Endothelial cell of umbilical vein (primary cell): ENCODE measurements at regions not wholly inside any gene's neighbourhood (a gene's known extent, or its start where the extent isn't known, plus 50 kb on each side); places are given as distances from the start of the nearest gene placed in this dataset.

ENCODE experiments used
- BruUV-seq: library from RNA; stranded (reverse); fragments of 400-500 nt; replicated peaks from 2 replicates; lab custom pipeline; 2021; lab: Mats Ljungman, UMichigan
- CTCF ChIA-PET: fragments of 300-600, 350-600 bp; sonication (Branson Sonifier 250); formaldehyde crosslinking; loops from one replicate; lab custom pipeline; 2021; ENCODE audit warnings: antibody characterized with exemption, inconsistent platforms; lab: Charles Lee
- POLR2A ChIA-PET: fragments of 300-600, 350-600 bp; sonication (Branson Sonifier 250); formaldehyde crosslinking; loops from one replicate; lab custom pipeline; 2021; ENCODE audit warnings: antibody characterized with exemption, inconsistent platforms; lab: Charles Lee
- DNase-seq: peaks from one replicate; pipeline ENCODE4 v3.0.0-alpha.2; 2011; ENCODE audit warnings: low read depth, low spot score
- FAIRE-seq: peaks from 2 replicates; lab custom pipeline; 2011; peaks lifted over from hg19 to GRCh38; lab: Jason Lieb, UNC
- H2AFZ ChIP-seq: 2 replicates; pipeline ENCODE4 v1.6.0; 2012; ENCODE audit warnings: low read depth, low read length, control low read depth, inconsistent platforms
- H3K27ac ChIP-seq: 2 replicates; pipeline ENCODE4 v1.5.1; 2011; ENCODE audit warnings: low read depth, mild to moderate bottlenecking, control low read depth, low read length, moderate library complexity; ENCODE audit not compliant: insufficient read depth
- H3K27me3 ChIP-seq, 2 experiments: 2 replicates each; pipeline versions ENCODE4 v1.6.0 to v1.6.1; 2011; ENCODE audit warnings: low read length in 2 of 2, mixed read lengths in 1 of 2; ENCODE audit not compliant: control insufficient read depth in 2 of 2, insufficient read depth in 2 of 2
- H3K36me3 ChIP-seq, 2 experiments: 2 replicates in 1 of 2; 3 replicates in 1 of 2; pipeline ENCODE4 v1.5.1; 2011; ENCODE audit warnings: low read length in 2 of 2, mild to moderate bottlenecking in 1 of 2, moderate library complexity in 1 of 2; ENCODE audit not compliant: control insufficient read depth in 2 of 2, insufficient read depth in 2 of 2; ENCODE audit errors: extremely low read depth in 1 of 2
- H3K4me1 ChIP-seq: 3 replicates; pipeline ENCODE4 v1.5.1; 2011; ENCODE audit warnings: mild to moderate bottlenecking, low read length; ENCODE audit not compliant: control insufficient read depth, insufficient read depth; ENCODE audit errors: extremely low read depth
- H3K4me2 ChIP-seq: 2 replicates; pipeline ENCODE4 v1.6.1; 2011; ENCODE audit warnings: low read length, control low read depth, mixed read lengths; ENCODE audit not compliant: insufficient read depth
- H3K4me3 ChIP-seq, 3 experiments: fragments of 200-600 bp in 1 of 3; sonication (generic), shearing (Covaris generic) in 1 of 3; replicated peaks in 1 of 3; 2 replicates each; pipeline ENCODE4 v1.5.1; 2011 to 2016; ENCODE audit warnings: control low read depth in 3 of 3, low read length in 3 of 3, mild to moderate bottlenecking in 2 of 3, inconsistent platforms in 1 of 3, low read depth in 1 of 3, moderate library complexity in 1 of 3; ENCODE audit not compliant: insufficient read depth in 1 of 3
- H3K79me2 ChIP-seq: 2 replicates; pipeline ENCODE4 v1.6.0; 2012; ENCODE audit warnings: low read length, inconsistent platforms; ENCODE audit not compliant: control insufficient read depth, insufficient read depth
- H3K9ac ChIP-seq: replicated peaks from 2 replicates; pipeline ENCODE3; 2011; ENCODE audit warnings: low read length, control low read depth; ENCODE audit not compliant: insufficient read depth; ENCODE audit errors: extremely low read depth
- H3K9me1 ChIP-seq: replicated peaks from 3 replicates; pipeline ENCODE4 v1.6.0; 2011; ENCODE audit warnings: mild to moderate bottlenecking, low read length; ENCODE audit not compliant: control insufficient read depth, insufficient read depth; ENCODE audit errors: extremely low read depth
- H3K9me3 ChIP-seq: replicated peaks from 2 replicates; pipeline ENCODE4 v1.5.1; 2012; ENCODE audit warnings: low read length, inconsistent platforms; ENCODE audit not compliant: control insufficient read depth, insufficient read depth
- H4K20me1 ChIP-seq: replicated peaks from 2 replicates; pipeline ENCODE3; 2011; ENCODE audit warnings: mild to moderate bottlenecking, low read length; ENCODE audit not compliant: control insufficient read depth, insufficient read depth; ENCODE audit errors: extremely low read depth
- FOS ChIP-seq: IDR thresholded peaks from 2 replicates; pipeline ENCODE4 v1.6.1; 2011; ENCODE audit warnings: mild to moderate bottlenecking, low read length, moderate library complexity, borderline replicate concordance; ENCODE audit not compliant: insufficient read depth
- GATA2 ChIP-seq: IDR thresholded peaks from 2 replicates; pipeline ENCODE4 v1.7.0; 2011; ENCODE audit warnings: low read depth, mild to moderate bottlenecking, moderate library complexity, mixed read lengths, low read length; ENCODE audit not compliant: insufficient read length, insufficient read depth
- JUN ChIP-seq: IDR thresholded peaks from 2 replicates; pipeline ENCODE4 v1.6.1; 2011; ENCODE audit warnings: borderline replicate concordance, low read depth; ENCODE audit not compliant: insufficient read length, insufficient read depth
- MYC ChIP-seq: IDR thresholded peaks from one replicate; pipeline ENCODE4 v1.6.1; 2011; ENCODE audit warnings: mild to moderate bottlenecking, low read depth, low read length
- POLR2A ChIP-seq: IDR thresholded peaks from 2 replicates; pipeline ENCODE4 v1.6.1; 2012; ENCODE audit warnings: low read depth, mild to moderate bottlenecking, control low read depth, low read length
- POLR2AphosphoS5 ChIP-seq: IDR thresholded peaks from 2 replicates; pipeline ENCODE4 v1.6.1; 2012; ENCODE audit warnings: low read depth, mild to moderate bottlenecking, control low read depth, low read length, moderate library complexity; ENCODE audit not compliant: insufficient read depth
- dilution Hi-C: fragments of 300-500 bp; cut with MboI; formaldehyde crosslinking; loops from one replicate; pipeline ENCODE4 v1.15.0; 2019; ENCODE audit warnings: low sequenced_read_pairs; ENCODE audit not compliant: extremely low pct_ligation_motif_present
- intact Hi-C: fragments of 100-400 bp; cut with micrococcal nuclease; formaldehyde crosslinking; loops from one replicate; pipeline ENCODE4 v1.10.0; 2022
- TF ChIP-seq, protein P1 (sequence below), 2 donors: IDR thresholded peaks; 1 replicate in 1 of 2; 2 replicates in 1 of 2; pipeline ENCODE4 v1.5.1; 2011; ENCODE audit warnings: low read length in 2 of 2, mild to moderate bottlenecking in 2 of 2, moderate library complexity in 2 of 2, control low read depth in 1 of 2, inconsistent platforms in 1 of 2, low read depth in 1 of 2; ENCODE audit not compliant: insufficient read depth in 1 of 2; ENCODE audit errors: extremely low read depth in 1 of 2

DNA sequence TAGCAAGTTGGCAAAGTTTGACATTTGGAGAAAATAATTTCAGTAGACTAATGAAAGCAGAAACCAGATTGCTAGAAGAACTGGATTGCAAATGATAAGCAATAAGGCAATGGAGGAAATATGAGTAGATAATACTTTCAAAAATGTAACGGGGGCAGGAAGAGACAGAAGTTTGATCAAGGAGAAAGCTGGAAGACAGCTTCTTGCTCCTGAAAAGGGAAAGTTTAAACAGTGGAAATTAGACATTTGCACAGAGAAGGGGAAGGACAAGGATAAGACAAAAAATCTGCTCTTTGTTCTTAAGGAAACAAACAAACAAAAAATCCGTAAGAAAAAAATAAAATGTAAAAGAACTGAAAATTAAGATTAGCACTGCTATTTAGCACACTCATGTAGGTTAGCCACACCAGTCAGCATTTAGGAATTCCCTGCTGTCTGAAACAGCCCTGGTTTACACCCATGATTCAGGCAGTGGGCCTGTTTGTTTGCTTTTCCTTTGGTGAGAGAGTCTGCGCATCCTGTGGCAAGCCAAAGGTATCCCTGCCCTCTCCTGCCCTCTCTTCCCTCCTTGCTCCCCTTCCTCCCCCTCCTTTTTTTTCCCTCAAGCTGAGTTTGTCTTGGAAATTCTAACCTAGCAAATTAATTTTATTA lies 104.3 kb upstream of the CAV2 start:
- Histone ChIP-seq H3K27ac (peak overlapping the region; percentile 85), H3K4me1 (peaks cover 38% of the 10 kb centered on the region), H3K9me1 (no peaks in the 10 kb centered on the region), H2AFZ (peak overlapping the region; percentile 48), H3K9me3 (no peaks in the 10 kb centered on the region), H3K27me3 (no peaks in the 10 kb centered on the region), H3K36me3 (no peaks in the 10 kb centered on the region), H3K79me2 (no peaks in the 10 kb centered on the region), H3K9ac (peak overlapping the region; percentile 71), H3K4me2 (peak overlapping the region; percentile 65), H4K20me1 (no peaks in the 10 kb centered on the region), H3K4me3 (no peak overlapping the region)
- CTCF ChIA-PET: interaction anchor here (0.6 to 1.8 kb wide), 7 partner anchors 13 to 474 kb away, joined by 3 to 8 read pairs (median 5); no protein-coding TSS in a partner anchor
- BruUV-seq: TSS peak; percentile 15
- dilution Hi-C loops: no loop called here
- FAIRE-seq (peak; percentile 86), DNase-seq (peak; percentile 88)
- intact Hi-C loops: loop anchor here (1.0 kb wide), 3 partner anchors 31 to 48 kb away; no protein-coding TSS in a partner anchor
- POLR2A ChIA-PET: interaction anchor here (1.0 kb wide), 1 partner anchor 41 kb away, joined by 6 read pairs; no protein-coding TSS in a partner anchor
- TF ChIP-seq MYC: no peak
- TF ChIP-seq POLR2AphosphoS5: peak; percentile 78
- TF ChIP-seq FOS: peak; percentile 89
- TF ChIP-seq JUN: peak; percentile 50
- peak; percentile 58 for TF ChIP-seq GATA2
- TF ChIP-seq POLR2A: no peak
- TF ChIP-seq, protein P1, sequence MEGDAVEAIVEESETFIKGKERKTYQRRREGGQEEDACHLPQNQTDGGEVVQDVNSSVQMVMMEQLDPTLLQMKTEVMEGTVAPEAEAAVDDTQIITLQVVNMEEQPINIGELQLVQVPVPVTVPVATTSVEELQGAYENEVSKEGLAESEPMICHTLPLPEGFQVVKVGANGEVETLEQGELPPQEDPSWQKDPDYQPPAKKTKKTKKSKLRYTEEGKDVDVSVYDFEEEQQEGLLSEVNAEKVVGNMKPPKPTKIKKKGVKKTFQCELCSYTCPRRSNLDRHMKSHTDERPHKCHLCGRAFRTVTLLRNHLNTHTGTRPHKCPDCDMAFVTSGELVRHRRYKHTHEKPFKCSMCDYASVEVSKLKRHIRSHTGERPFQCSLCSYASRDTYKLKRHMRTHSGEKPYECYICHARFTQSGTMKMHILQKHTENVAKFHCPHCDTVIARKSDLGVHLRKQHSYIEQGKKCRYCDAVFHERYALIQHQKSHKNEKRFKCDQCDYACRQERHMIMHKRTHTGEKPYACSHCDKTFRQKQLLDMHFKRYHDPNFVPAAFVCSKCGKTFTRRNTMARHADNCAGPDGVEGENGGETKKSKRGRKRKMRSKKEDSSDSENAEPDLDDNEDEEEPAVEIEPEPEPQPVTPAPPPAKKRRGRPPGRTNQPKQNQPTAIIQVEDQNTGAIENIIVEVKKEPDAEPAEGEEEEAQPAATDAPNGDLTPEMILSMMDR (IDR thresholded peaks at IDR 0.05; ENCODE audit: extremely low read depth in 1 of 2, insufficient read depth in 1 of 2, low read depth in 1 of 2, low read length in 2 of 2): no peak
